ENCODE measurements at regions not wholly inside any gene's neighbourhood (a gene's known extent, or its start where the extent isn't known, plus 50 kb on each side); places are given as distances from the start of the nearest gene placed in this dataset.

DNA sequence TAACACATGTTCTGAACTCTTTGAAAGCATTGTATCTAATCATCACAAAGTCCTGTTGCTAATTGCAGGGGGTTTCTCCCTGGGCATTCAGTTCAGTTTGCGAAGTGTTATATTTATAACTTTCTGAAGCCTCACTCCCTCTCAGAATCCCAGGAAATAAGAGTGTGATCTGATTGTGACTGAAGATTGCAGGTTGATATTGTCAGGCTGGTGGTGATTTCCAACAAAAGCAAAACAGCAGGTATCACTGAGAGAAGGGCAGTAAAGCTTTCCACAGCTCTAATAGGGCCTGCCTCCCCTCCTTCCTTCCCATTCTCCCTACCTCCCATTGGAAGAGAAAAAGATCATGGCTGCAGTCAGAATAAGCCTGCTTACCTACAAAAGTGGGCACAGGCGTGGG lies 466.7 kb upstream of the FSHR start:
- CTCF ChIA-PET = no interaction called here
- intact Hi-C loops (cut with micrococcal nuclease; ENCODE audit: unreplicated experiment) = no loop called here
- Histone ChIP-seq H3K27ac (ENCODE audit: low read length) (no peak overlapping the region), H3K4me3 (ENCODE audit: low read depth in 2 of 2, low read length in 2 of 2) (no peak overlapping the region), H3K9me3 (ENCODE audit: control insufficient read depth, insufficient read depth, low read depth, low read length) (no peaks in the 10 kb centered on the region), H3K27me3 (ENCODE audit: control insufficient read depth, insufficient read depth, low read length) (no peaks in the 10 kb centered on the region), H3K36me3 (ENCODE audit: control insufficient read depth, insufficient read depth, low read length) (no peaks in the 10 kb centered on the region), H3K4me1 (ENCODE audit: control insufficient read depth, insufficient read depth, low read length) (no peaks in the 10 kb centered on the region)
- BruUV-seq (replicated peaks) = no TSS peak
- no peak for DNase-seq (ENCODE audit: low read depth, low spot score)
- POLR2A ChIA-PET = no interaction called here
- in situ Hi-C loops (cut with HindIII; ENCODE audit: low pct_unique_long_range_greater_than_20kb, low sequenced_read_pairs) = no loop called here
- no peak for ATAC-seq
- TF ChIP-seq, protein P1, sequence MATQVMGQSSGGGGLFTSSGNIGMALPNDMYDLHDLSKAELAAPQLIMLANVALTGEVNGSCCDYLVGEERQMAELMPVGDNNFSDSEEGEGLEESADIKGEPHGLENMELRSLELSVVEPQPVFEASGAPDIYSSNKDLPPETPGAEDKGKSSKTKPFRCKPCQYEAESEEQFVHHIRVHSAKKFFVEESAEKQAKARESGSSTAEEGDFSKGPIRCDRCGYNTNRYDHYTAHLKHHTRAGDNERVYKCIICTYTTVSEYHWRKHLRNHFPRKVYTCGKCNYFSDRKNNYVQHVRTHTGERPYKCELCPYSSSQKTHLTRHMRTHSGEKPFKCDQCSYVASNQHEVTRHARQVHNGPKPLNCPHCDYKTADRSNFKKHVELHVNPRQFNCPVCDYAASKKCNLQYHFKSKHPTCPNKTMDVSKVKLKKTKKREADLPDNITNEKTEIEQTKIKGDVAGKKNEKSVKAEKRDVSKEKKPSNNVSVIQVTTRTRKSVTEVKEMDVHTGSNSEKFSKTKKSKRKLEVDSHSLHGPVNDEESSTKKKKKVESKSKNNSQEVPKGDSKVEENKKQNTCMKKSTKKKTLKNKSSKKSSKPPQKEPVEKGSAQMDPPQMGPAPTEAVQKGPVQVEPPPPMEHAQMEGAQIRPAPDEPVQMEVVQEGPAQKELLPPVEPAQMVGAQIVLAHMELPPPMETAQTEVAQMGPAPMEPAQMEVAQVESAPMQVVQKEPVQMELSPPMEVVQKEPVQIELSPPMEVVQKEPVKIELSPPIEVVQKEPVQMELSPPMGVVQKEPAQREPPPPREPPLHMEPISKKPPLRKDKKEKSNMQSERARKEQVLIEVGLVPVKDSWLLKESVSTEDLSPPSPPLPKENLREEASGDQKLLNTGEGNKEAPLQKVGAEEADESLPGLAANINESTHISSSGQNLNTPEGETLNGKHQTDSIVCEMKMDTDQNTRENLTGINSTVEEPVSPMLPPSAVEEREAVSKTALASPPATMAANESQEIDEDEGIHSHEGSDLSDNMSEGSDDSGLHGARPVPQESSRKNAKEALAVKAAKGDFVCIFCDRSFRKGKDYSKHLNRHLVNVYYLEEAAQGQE (IDR thresholded peaks at IDR 0.05; ENCODE audit: insufficient read depth in 1 of 2, low read depth in 2 of 2, low read length in 1 of 2) = no peak
- TF ChIP-seq TCF7L2 (IDR thresholded peaks at IDR 0.05; ENCODE audit: low read depth, low read length) = no peak
- TF ChIP-seq SIN3A (IDR thresholded peaks at IDR 0.05; ENCODE audit: borderline replicate concordance, insufficient read depth, low read depth, low read length) = no peak
- TF ChIP-seq, protein P2, sequence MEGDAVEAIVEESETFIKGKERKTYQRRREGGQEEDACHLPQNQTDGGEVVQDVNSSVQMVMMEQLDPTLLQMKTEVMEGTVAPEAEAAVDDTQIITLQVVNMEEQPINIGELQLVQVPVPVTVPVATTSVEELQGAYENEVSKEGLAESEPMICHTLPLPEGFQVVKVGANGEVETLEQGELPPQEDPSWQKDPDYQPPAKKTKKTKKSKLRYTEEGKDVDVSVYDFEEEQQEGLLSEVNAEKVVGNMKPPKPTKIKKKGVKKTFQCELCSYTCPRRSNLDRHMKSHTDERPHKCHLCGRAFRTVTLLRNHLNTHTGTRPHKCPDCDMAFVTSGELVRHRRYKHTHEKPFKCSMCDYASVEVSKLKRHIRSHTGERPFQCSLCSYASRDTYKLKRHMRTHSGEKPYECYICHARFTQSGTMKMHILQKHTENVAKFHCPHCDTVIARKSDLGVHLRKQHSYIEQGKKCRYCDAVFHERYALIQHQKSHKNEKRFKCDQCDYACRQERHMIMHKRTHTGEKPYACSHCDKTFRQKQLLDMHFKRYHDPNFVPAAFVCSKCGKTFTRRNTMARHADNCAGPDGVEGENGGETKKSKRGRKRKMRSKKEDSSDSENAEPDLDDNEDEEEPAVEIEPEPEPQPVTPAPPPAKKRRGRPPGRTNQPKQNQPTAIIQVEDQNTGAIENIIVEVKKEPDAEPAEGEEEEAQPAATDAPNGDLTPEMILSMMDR (IDR thresholded peaks at IDR 0.05) = no peak
- no peak for TF ChIP-seq POLR2AphosphoS5 (IDR thresholded peaks at IDR 0.05; ENCODE audit: low read depth, low read length)

DNA sequence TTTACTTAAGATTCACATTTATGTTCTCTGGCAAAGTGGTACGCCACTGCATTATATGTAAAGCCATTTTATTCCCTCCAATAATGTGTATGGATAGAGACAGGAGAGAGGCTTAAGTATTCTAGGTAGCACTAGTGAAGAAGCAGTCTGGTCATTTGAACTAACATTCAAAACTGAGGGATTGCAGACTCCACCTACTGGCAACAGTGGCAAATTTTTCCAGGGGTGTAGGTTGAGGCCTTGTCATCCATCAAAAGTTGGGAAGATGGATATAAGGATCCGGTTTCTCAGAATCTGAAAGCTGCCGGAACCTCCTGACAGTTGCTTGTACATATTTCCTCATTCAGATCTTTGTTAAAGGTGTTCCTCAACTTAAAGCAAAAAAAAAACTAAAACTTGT lies 465.5 kb upstream of the FSHR start:
- no peaks in the 10 kb centered on the region for H3K27me3 ChIP-seq (ENCODE audit: control insufficient read depth, insufficient read depth, low read length)
- no peaks in the 10 kb centered on the region for H3K9me3 ChIP-seq (ENCODE audit: control insufficient read depth, insufficient read depth, low read depth, low read length)
- TF ChIP-seq POLR2AphosphoS5 (IDR thresholded peaks at IDR 0.05; ENCODE audit: low read depth, low read length) = no peak
- TF ChIP-seq, protein P1 (IDR thresholded peaks at IDR 0.05; ENCODE audit: insufficient read depth in 1 of 2, low read depth in 2 of 2, low read length in 1 of 2) = no peak
- TF ChIP-seq, protein P2 (IDR thresholded peaks at IDR 0.05) = peak; percentile 23; the same call in 1 of the 2 replicates
- no peak for TF ChIP-seq TCF7L2 (IDR thresholded peaks at IDR 0.05; ENCODE audit: low read depth, low read length)
- TF ChIP-seq SIN3A (IDR thresholded peaks at IDR 0.05; ENCODE audit: borderline replicate concordance, insufficient read depth, low read depth, low read length) = no peak
- no TSS peak for BruUV-seq (replicated peaks)
- ChIA-PET POLR2A (interaction anchor here (0.5 kb wide), 1 partner anchor 656 kb away, joined by 7 read pairs; no protein-coding TSS in a partner anchor), CTCF (no interaction called here)
- in situ Hi-C loops (cut with HindIII; ENCODE audit: low pct_unique_long_range_greater_than_20kb, low sequenced_read_pairs) = no loop called here
- intact Hi-C loops (cut with micrococcal nuclease; ENCODE audit: unreplicated experiment) = loop anchor here (5.0 kb wide), 1 partner anchor 522 kb away; no protein-coding TSS in a partner anchor
- no peaks in the 10 kb centered on the region for H3K36me3 ChIP-seq (ENCODE audit: control insufficient read depth, insufficient read depth, low read length)
- DNase-seq (ENCODE audit: low read depth, low spot score) (no peak), ATAC-seq (no peak)
- no peak overlapping the region for H3K27ac ChIP-seq (ENCODE audit: low read length)
- no peak overlapping the region for H3K4me3 ChIP-seq (ENCODE audit: low read depth in 2 of 2, low read length in 2 of 2)
- H3K4me1 ChIP-seq (ENCODE audit: control insufficient read depth, insufficient read depth, low read length) = no peaks in the 10 kb centered on the region

Data from Panc1 (cell line).